ENCODE measurements at regions not wholly inside any gene's neighbourhood (a gene's known extent, or its start where the extent isn't known, plus 50 kb on each side); places are given as distances from the start of the nearest gene placed in this dataset.

DNA sequence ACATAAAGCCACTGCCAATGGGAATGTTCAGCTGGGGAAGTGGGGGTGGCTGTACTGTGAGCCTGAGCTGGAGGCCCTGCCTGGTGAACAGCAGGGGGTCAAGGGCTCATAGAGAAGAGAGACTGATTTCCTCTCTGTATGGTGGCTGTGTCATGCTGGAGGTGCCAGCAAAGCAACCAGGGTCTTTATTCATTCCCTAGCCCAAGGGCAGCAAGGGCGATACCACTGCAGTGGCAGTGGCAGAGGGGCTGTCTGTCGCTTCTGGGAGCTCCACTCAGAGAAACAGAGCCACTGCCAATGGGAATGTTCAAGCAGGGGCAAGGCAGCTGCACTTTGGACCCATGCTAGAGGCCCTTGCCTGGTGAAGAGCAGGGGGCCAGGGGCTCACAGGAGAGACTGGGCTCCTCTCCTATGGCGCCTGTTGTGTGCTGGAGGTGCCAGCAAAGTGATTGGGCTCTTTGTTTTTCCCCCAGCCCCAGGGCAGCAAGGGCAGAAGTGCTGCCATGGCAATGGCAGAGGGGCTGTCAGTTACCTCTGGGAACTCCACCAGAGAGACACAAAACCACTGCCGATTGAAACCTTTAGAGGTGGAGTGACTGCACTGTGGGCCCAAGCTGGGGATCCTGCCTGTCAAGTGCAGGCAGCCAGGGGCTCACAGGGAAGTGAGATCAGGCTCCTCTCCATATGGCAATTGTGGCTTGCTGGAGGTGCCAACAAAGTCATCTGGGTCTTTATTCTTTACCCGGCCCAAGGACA lies 545.1 kb downstream of the SH2D4B start:
- no peak overlapping the region for H3K27ac Mint-ChIP-seq
- H3K4me3 Mint-ChIP-seq (ENCODE audit: low read depth) = no peak overlapping the region
- no peaks in the 10 kb centered on the region for H3K27me3 Mint-ChIP-seq (ENCODE audit: low read depth)
- intact Hi-C loops (cut with micrococcal nuclease) = no loop called here
- no peak for DNase-seq (ENCODE audit: low spot score)
- H3K4me1 Mint-ChIP-seq (ENCODE audit: low read depth) = no peaks in the 10 kb centered on the region
- no peaks in the 10 kb centered on the region for H3K36me3 Mint-ChIP-seq (ENCODE audit: low read depth)
- no peaks in the 10 kb centered on the region for H3K9me3 Mint-ChIP-seq

DNA sequence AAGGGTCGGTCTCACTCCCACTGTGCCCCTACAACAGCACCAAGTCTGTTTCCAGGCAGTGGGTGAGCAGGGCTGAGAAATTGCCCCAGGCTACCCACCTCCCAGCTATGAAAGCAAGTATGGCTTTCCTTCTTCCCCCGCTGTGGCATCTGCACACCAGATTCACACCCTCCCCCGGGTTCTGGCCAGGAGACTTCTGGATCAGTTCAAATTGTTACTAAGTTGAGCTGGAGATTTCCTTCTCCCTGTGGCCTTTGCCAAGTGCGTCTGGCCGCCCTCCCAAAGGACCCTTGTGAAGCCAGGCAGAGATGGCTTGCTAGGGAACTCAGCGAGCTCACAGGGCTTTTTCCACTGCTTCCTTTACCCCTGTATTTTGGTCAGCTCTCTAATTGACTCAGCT lies 555.4 kb downstream of the SH2D4B start:
- H3K4me3 Mint-ChIP-seq (ENCODE audit: low read depth) = no peak overlapping the region
- no peaks in the 10 kb centered on the region for H3K27me3 Mint-ChIP-seq (ENCODE audit: low read depth)
- no peaks in the 10 kb centered on the region for H3K9me3 Mint-ChIP-seq
- no peak for DNase-seq (ENCODE audit: low spot score)
- H3K27ac Mint-ChIP-seq = no peak overlapping the region
- intact Hi-C loops (cut with micrococcal nuclease) = no loop called here
- H3K4me1 Mint-ChIP-seq (ENCODE audit: low read depth) = no peaks in the 10 kb centered on the region
- no peaks in the 10 kb centered on the region for H3K36me3 Mint-ChIP-seq (ENCODE audit: low read depth)

GRCh38 chr10:81095238-81095637 lies 557.5 kb downstream of the SH2D4B start:
- Mint-ChIP-seq H3K27me3 (ENCODE audit: low read depth) (no peaks in the 10 kb centered on the region), H3K27ac (no peak overlapping the region), H3K36me3 (ENCODE audit: low read depth) (no peaks in the 10 kb centered on the region), H3K4me1 (ENCODE audit: low read depth) (no peaks in the 10 kb centered on the region), H3K9me3 (no peaks in the 10 kb centered on the region), H3K4me3 (ENCODE audit: low read depth) (no peak overlapping the region)
- DNase-seq (ENCODE audit: low spot score) = no peak
- intact Hi-C loops (cut with micrococcal nuclease) = no loop called here

- no peak overlapping the region for H3K4me3 Mint-ChIP-seq (ENCODE audit: low read depth)
- H3K4me1 Mint-ChIP-seq (ENCODE audit: low read depth) = no peaks in the 10 kb centered on the region
- H3K9me3 Mint-ChIP-seq = no peaks in the 10 kb centered on the region
- H3K27me3 Mint-ChIP-seq (ENCODE audit: low read depth) = no peaks in the 10 kb centered on the region
- H3K27ac Mint-ChIP-seq = no peak overlapping the region
- H3K36me3 Mint-ChIP-seq (ENCODE audit: low read depth) = no peaks in the 10 kb centered on the region
- DNase-seq (ENCODE audit: low spot score) = no peak
- intact Hi-C loops (cut with micrococcal nuclease) = no loop called here
Measured at GRCh38 chr10:81096558-81096957, 558.9 kb downstream of the SH2D4B start.

DNA sequence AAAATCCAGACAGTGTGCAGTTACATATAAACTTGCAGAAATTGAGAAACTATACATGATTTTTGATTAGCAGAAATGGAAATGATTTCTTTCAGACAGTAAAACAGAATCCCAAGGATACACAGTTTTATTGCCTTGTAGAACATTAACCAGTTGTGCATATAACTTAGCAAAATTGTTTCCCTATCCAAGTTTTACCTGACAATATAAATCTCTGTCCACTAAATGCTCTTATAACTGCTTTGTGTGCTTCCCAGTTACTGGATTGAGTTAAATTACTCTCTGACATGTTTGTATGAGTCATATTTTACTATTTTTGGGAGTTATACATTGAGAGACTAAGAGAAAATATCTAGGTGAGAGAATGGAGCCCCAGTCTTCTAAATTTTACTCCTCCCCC lies 563.4 kb downstream of the SH2D4B start:
- no peak overlapping the region for H3K4me3 Mint-ChIP-seq (ENCODE audit: low read depth)
- intact Hi-C loops (cut with micrococcal nuclease) = no loop called here
- H3K27ac Mint-ChIP-seq = no peak overlapping the region
- no peaks in the 10 kb centered on the region for H3K27me3 Mint-ChIP-seq (ENCODE audit: low read depth)
- no peaks in the 10 kb centered on the region for H3K36me3 Mint-ChIP-seq (ENCODE audit: low read depth)
- H3K9me3 Mint-ChIP-seq = no peaks in the 10 kb centered on the region
- no peak for DNase-seq (ENCODE audit: low spot score)
- no peaks in the 10 kb centered on the region for H3K4me1 Mint-ChIP-seq (ENCODE audit: low read depth)

- Mint-ChIP-seq H3K4me3 (ENCODE audit: low read depth) (no peak overlapping the region), H3K9me3 (no peaks in the 10 kb centered on the region), H3K4me1 (ENCODE audit: low read depth) (no peaks in the 10 kb centered on the region), H3K27me3 (ENCODE audit: low read depth) (no peaks in the 10 kb centered on the region), H3K27ac (no peak overlapping the region), H3K36me3 (ENCODE audit: low read depth) (no peaks in the 10 kb centered on the region)
- DNase-seq (ENCODE audit: low spot score) = no peak
- intact Hi-C loops (cut with micrococcal nuclease) = no loop called here
Measured at GRCh38 chr10:81104494-81104893, 566.8 kb downstream of the SH2D4B start.

- Mint-ChIP-seq H3K36me3 (ENCODE audit: low read depth) (no peaks in the 10 kb centered on the region), H3K27ac (no peak overlapping the region), H3K4me1 (ENCODE audit: low read depth) (no peaks in the 10 kb centered on the region), H3K27me3 (ENCODE audit: low read depth) (no peaks in the 10 kb centered on the region), H3K4me3 (ENCODE audit: low read depth) (no peak overlapping the region), H3K9me3 (no peaks in the 10 kb centered on the region)
- DNase-seq (ENCODE audit: low spot score) = no peak
- intact Hi-C loops (cut with micrococcal nuclease) = no loop called here
Measured at GRCh38 chr10:81108516-81109199, 571.0 kb downstream of the SH2D4B start.

DNA sequence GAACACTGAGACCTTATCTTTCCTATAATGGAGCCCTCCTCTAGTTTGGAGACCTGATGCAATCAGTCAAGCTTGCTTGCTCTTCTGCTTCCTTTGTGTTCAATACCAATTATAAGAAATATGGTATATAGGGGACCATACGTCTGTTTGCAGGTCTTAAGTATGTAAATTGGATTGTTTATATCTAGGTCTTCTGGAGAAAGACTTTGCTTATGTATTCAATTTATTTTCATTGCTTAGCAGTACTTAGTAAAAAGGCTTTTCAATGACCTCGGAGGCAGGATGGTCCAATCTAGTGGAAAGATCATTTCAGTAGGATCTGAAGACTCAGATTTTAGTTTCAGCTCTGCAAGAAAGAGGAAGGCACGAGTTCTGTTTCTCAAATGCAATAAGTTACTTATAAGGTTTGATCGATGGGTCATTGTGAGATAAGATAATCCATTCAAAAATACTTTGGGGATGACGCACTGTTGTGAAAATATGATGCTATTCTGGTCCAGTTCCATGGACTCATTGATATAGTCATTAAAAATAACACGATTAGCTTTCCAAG lies 571.6 kb downstream of the SH2D4B start:
- H3K27me3 Mint-ChIP-seq (ENCODE audit: low read depth) = no peaks in the 10 kb centered on the region
- no peaks in the 10 kb centered on the region for H3K4me1 Mint-ChIP-seq (ENCODE audit: low read depth)
- intact Hi-C loops (cut with micrococcal nuclease) = no loop called here
- H3K36me3 Mint-ChIP-seq (ENCODE audit: low read depth) = no peaks in the 10 kb centered on the region
- no peak for DNase-seq (ENCODE audit: low spot score)
- no peak overlapping the region for H3K4me3 Mint-ChIP-seq (ENCODE audit: low read depth)
- H3K27ac Mint-ChIP-seq = no peak overlapping the region
- H3K9me3 Mint-ChIP-seq = no peaks in the 10 kb centered on the region

GRCh38 chr10:81116201-81116600 lies 578.5 kb downstream of the SH2D4B start:
- Mint-ChIP-seq H3K36me3 (ENCODE audit: low read depth) (no peaks in the 10 kb centered on the region), H3K9me3 (no peaks in the 10 kb centered on the region), H3K27me3 (ENCODE audit: low read depth) (no peaks in the 10 kb centered on the region), H3K4me1 (ENCODE audit: low read depth) (no peaks in the 10 kb centered on the region), H3K27ac (no peak overlapping the region), H3K4me3 (ENCODE audit: low read depth) (no peak overlapping the region)
- no peak for DNase-seq (ENCODE audit: low spot score)
- intact Hi-C loops (cut with micrococcal nuclease) = no loop called here

- intact Hi-C loops (cut with micrococcal nuclease) = no loop called here
- DNase-seq (ENCODE audit: low spot score) = no peak
- Mint-ChIP-seq H3K36me3 (ENCODE audit: low read depth) (no peaks in the 10 kb centered on the region), H3K9me3 (no peaks in the 10 kb centered on the region), H3K27ac (no peak overlapping the region), H3K27me3 (ENCODE audit: low read depth) (no peaks in the 10 kb centered on the region), H3K4me3 (ENCODE audit: low read depth) (no peak overlapping the region), H3K4me1 (ENCODE audit: low read depth) (no peaks in the 10 kb centered on the region)
Measured at GRCh38 chr10:81116990-81117389, 579.3 kb downstream of the SH2D4B start.

DNA sequence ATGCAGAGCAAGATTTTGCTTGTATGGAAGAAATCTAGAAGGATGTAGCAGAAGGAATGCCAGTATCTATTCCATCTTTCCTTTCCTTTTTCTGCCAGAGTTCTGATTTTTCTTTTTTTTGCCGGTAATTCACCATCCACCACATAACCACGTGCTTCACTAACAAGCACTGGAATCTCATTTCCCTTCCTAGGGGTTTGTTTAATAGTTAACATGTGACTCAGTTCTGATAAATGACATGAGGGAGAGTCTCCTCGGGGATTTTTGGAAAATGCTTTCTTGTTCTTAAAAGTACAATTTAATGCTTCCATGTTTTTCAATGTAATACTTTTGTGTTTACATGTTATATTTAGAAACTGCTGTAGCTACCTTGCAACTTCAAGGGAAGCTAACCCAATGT lies 590.2 kb downstream of the SH2D4B start:
- H3K27me3 Mint-ChIP-seq (ENCODE audit: low read depth) = no peaks in the 10 kb centered on the region
- no peak overlapping the region for H3K27ac Mint-ChIP-seq
- intact Hi-C loops (cut with micrococcal nuclease) = no loop called here

DNA sequence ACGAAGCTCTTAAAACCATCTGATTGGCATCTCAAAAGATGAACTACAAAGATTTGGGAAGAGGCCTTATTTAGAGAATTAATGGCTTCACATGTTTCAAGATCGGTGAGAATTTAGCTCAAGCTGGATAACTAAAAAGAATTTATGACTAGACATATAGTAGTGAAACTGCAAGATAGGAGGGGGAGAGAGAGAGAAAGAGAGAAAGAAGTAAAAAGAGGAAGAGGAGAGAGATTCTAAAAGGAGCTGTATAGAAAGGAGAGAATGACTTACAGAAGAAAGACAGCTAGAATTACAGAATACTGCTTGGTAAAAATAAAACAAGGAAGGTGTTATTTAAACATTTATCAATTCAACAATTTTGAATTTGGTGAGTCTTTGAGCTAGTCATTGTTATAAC lies 592.3 kb downstream of the SH2D4B start:
- no peaks in the 10 kb centered on the region for H3K27me3 Mint-ChIP-seq (ENCODE audit: low read depth)
- H3K4me1 Mint-ChIP-seq (ENCODE audit: low read depth) = no peaks in the 10 kb centered on the region
- H3K4me3 Mint-ChIP-seq (ENCODE audit: low read depth) = no peak overlapping the region
- intact Hi-C loops (cut with micrococcal nuclease) = no loop called here
- no peak overlapping the region for H3K27ac Mint-ChIP-seq
- no peaks in the 10 kb centered on the region for H3K36me3 Mint-ChIP-seq (ENCODE audit: low read depth)
- no peak for DNase-seq (ENCODE audit: low spot score)
- no peaks in the 10 kb centered on the region for H3K9me3 Mint-ChIP-seq

More for the DNA sequence above, 590.2 kb downstream of the SH2D4B start:
- no peak for DNase-seq (ENCODE audit: low spot score)
- Mint-ChIP-seq H3K4me3 (ENCODE audit: low read depth) (no peak overlapping the region), H3K9me3 (no peaks in the 10 kb centered on the region), H3K4me1 (ENCODE audit: low read depth) (no peaks in the 10 kb centered on the region), H3K36me3 (ENCODE audit: low read depth) (no peaks in the 10 kb centered on the region)

DNA sequence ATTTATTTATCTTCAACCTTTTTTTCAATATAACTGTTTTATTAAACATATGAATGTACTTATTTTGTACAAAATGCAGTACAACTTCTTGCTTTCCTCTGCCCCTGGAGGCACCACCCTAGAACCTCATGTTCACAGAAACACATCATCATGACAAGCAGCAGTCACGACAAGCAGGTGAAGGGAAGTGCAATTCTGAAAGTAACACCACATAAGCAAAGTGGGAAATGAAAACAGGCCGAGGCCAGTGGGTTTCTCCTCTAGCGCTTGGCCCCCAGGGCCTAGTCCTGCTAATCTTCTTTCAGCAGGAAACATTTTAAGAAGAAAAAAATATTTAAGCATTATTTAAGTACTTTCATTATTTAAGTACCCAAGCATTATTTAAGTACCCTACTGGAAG lies 598.1 kb downstream of the SH2D4B start:
- no peak overlapping the region for H3K4me3 Mint-ChIP-seq (ENCODE audit: low read depth)
- H3K4me1 Mint-ChIP-seq (ENCODE audit: low read depth) = no peaks in the 10 kb centered on the region
- H3K36me3 Mint-ChIP-seq (ENCODE audit: low read depth) = no peaks in the 10 kb centered on the region
- intact Hi-C loops (cut with micrococcal nuclease) = no loop called here
- DNase-seq (ENCODE audit: low spot score) = no peak
- H3K27me3 Mint-ChIP-seq (ENCODE audit: low read depth) = no peaks in the 10 kb centered on the region
- no peak overlapping the region for H3K27ac Mint-ChIP-seq
- H3K9me3 Mint-ChIP-seq = peaks cover 8% of the 10 kb centered on the region

Measured in activated T-helper 2 cell treated with anti-CD3 and anti-CD28 coated beads, Interferon-gamma antibody, Interleukin-2, Interleukin-4, amounts not matched to agents 10 μg/mL and 5 μg/mL and 100 μg/mL, durations not matched to agents 14 hours and 24 hours and 36 hours (primary cell).